ENCODE measurements at regions not wholly inside any gene's neighbourhood (a gene's known extent, or its start where the extent isn't known, plus 50 kb on each side); places are given as distances from the start of the nearest gene placed in this dataset.
"Not testable (repeated sequence)": the region's sequence is repeated elsewhere in the genome, so short reads cannot be mapped to it uniquely, and the experiment has no call there.

DNA sequence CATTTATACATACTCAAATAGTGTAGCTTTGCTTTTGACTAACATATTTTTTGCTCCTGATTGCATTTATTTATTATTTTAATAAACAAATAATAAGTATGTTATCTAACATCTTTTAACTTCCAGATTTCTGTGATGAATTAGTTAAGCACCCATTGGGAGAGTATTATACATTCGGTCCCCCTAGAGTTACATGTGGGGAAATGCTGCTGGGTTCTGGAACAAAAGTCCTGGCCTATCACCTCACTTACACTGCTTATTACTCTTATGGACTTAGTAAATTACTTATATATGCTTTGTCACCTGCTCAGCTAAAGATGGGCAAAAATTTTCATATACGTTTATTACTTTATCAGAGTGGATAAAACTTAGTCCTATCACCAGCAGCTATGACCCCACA is 1163.0 kb downstream of the FAM181B start:
- ChIA-PET POLR2A (no interaction called here), CTCF (no interaction called here)
- Mint-ChIP-seq H3K36me3 (ENCODE audit: low read depth) (no peaks in the 10 kb centered on the region), H3K27me3 (no peaks in the 10 kb centered on the region), H3K4me3 (no peak overlapping the region), H3K4me1 (ENCODE audit: low read depth) (no peaks in the 10 kb centered on the region), H3K27ac (no peak overlapping the region), H3K9me3 (no peaks in the 10 kb centered on the region)
- no peak for ATAC-seq
- DNase-seq = no peak
- TF ChIP-seq, protein P1, sequence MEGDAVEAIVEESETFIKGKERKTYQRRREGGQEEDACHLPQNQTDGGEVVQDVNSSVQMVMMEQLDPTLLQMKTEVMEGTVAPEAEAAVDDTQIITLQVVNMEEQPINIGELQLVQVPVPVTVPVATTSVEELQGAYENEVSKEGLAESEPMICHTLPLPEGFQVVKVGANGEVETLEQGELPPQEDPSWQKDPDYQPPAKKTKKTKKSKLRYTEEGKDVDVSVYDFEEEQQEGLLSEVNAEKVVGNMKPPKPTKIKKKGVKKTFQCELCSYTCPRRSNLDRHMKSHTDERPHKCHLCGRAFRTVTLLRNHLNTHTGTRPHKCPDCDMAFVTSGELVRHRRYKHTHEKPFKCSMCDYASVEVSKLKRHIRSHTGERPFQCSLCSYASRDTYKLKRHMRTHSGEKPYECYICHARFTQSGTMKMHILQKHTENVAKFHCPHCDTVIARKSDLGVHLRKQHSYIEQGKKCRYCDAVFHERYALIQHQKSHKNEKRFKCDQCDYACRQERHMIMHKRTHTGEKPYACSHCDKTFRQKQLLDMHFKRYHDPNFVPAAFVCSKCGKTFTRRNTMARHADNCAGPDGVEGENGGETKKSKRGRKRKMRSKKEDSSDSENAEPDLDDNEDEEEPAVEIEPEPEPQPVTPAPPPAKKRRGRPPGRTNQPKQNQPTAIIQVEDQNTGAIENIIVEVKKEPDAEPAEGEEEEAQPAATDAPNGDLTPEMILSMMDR (IDR thresholded peaks at IDR 0.05) = no peak
- intact Hi-C loops (cut with micrococcal nuclease) = no loop called here

DNA sequence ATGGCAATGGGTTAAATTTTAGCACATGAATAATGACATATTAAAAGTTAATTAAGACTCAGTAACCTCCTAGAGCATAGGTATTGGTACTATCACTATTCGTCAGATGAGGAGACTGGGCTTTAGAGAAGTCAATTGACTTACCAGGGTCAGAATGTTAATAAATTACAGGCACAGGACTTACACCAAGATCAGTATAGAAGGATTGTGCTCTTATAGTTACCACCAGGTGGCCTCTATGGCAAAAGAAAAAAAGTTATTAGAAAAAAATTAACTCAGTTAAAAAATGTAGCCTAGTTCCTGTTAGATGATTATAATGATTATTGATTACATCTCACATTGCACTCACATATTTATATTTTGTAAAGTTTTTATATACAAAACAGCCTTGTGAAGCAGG is 1163.7 kb downstream of the FAM181B start:
- no peak overlapping the region for H3K4me3 Mint-ChIP-seq
- H3K4me1 Mint-ChIP-seq (ENCODE audit: low read depth) = no peaks in the 10 kb centered on the region
- TF ChIP-seq, protein P1 (IDR thresholded peaks at IDR 0.05) = no peak
- DNase-seq (no peak), ATAC-seq (no peak)
- ChIA-PET CTCF (no interaction called here), POLR2A (no interaction called here)
- H3K36me3 Mint-ChIP-seq (ENCODE audit: low read depth) = no peaks in the 10 kb centered on the region
- H3K27me3 Mint-ChIP-seq = no peaks in the 10 kb centered on the region
- H3K27ac Mint-ChIP-seq = no peak overlapping the region
- intact Hi-C loops (cut with micrococcal nuclease) = no loop called here
- H3K9me3 Mint-ChIP-seq = no peaks in the 10 kb centered on the region

DNA sequence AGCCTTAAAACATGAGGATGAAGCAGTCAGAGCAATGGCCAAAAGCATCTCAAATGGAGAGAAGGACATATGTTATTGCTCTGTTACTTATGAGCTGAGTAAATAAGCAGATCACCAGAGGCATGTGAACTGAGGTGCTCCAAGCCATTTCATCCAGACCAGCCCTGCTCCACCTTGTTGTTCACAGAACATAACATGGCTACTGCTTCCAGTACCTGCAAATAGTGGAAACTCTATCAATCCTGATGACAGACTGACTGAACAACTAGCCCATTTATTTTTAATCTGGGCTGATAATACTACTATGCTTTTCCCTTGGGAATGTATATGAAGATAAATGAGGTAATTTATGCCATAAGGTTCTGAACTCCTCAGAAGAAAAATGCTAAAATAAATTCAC is 1164.7 kb downstream of the FAM181B start:
- ATAC-seq = no peak
- H3K9me3 Mint-ChIP-seq = peaks cover 2% of the 10 kb centered on the region
- POLR2A ChIA-PET = no interaction called here
- TF ChIP-seq, protein P1 (IDR thresholded peaks at IDR 0.05) = no peak
- CTCF ChIA-PET = no interaction called here
- H3K27me3 Mint-ChIP-seq = no peaks in the 10 kb centered on the region
- intact Hi-C loops (cut with micrococcal nuclease) = no loop called here
- no peak overlapping the region for H3K4me3 Mint-ChIP-seq
- no peaks in the 10 kb centered on the region for H3K36me3 Mint-ChIP-seq (ENCODE audit: low read depth)
- DNase-seq = no peak
- H3K27ac Mint-ChIP-seq = no peak overlapping the region
- no peaks in the 10 kb centered on the region for H3K4me1 Mint-ChIP-seq (ENCODE audit: low read depth)

DNA sequence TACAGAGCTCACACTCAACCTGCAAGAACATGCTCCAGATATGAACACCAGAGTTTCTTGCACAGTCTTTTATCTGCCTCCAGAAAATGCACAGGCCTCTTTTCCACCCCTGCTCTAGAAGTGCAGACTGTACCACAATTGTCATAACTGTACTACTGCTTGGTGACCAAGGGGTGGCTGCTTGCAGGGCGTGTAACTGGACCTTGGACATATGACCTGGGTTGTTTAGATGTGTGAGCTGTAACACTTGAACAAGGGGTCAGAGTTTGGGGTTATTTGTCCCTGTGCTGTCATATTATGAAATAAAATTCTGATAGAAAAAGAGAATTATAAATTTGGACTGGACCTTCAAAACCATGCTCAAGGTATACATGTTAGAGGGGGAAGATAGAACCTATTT is 1185.5 kb downstream of the FAM181B start:
- ATAC-seq = no peak
- Mint-ChIP-seq H3K4me1 (ENCODE audit: low read depth) (no peaks in the 10 kb centered on the region), H3K9me3 (no peaks in the 10 kb centered on the region), H3K4me3 (no peak overlapping the region), H3K27ac (no peak overlapping the region), H3K36me3 (ENCODE audit: low read depth) (no peaks in the 10 kb centered on the region), H3K27me3 (no peaks in the 10 kb centered on the region)
- ChIA-PET POLR2A (no interaction called here), CTCF (no interaction called here)
- no peak for DNase-seq
- intact Hi-C loops (cut with micrococcal nuclease) = no loop called here
- TF ChIP-seq, protein P1 (IDR thresholded peaks at IDR 0.05) = no peak

DNA sequence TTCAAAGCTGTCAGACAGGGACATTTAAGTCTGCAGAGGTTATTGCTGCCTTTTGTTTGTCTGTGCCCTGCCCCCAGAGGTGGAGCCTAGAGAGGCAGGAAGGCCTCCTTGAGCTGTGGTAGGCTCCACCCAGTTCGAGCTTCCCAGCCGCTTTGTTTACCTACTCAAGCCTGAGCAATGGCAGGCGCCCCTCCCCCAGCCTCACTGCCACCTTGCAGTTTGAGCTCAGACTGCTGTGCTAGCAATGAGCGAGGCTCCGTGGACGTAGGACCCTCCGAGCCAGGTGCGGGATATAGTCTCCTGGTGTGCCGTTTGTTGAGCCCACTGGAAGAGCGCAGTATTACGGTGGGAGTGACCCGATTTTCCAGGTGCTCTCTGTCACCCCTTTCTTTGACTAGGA is 1193.9 kb downstream of the FAM181B start:
- H3K27ac Mint-ChIP-seq; H3K27me3 Mint-ChIP-seq; intact Hi-C loops (cut with micrococcal nuclease); CTCF ChIA-PET; H3K36me3 Mint-ChIP-seq (ENCODE audit: low read depth); H3K4me1 Mint-ChIP-seq (ENCODE audit: low read depth); DNase-seq; ATAC-seq; H3K4me3 Mint-ChIP-seq; H3K9me3 Mint-ChIP-seq; POLR2A ChIA-PET: not testable (repeated sequence)

DNA sequence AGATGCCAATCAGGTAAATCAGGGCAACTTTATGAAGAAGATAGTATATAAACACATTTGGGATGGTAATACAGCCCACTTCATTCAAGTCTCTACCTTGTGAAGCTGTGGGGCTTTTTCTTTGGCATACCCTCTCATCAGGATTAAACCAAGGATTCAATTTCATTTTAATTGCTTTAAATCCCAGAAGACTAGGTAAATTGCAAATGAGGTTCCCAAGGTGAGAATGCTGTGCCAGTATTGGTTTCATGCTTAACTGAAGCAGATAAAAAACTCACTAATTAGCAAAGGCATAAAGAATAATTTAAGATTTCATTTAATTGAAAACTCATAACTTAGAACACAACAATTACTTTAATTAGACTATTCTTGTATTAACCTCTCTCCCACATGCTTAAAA is 1218.1 kb downstream of the FAM181B start:
- Mint-ChIP-seq H3K9me3 (no peaks in the 10 kb centered on the region), H3K27me3 (no peaks in the 10 kb centered on the region), H3K4me1 (ENCODE audit: low read depth) (no peaks in the 10 kb centered on the region), H3K27ac (no peak overlapping the region), H3K4me3 (no peak overlapping the region), H3K36me3 (ENCODE audit: low read depth) (no peaks in the 10 kb centered on the region)
- CTCF ChIA-PET = no interaction called here
- ATAC-seq (no peak), DNase-seq (no peak)
- intact Hi-C loops (cut with micrococcal nuclease) = no loop called here
- TF ChIP-seq, protein P1 (IDR thresholded peaks at IDR 0.05) = no peak
- POLR2A ChIA-PET = no interaction called here
